Endothelial cell of umbilical vein (primary cell): ENCODE measurements at regions not wholly inside any gene's neighbourhood (a gene's known extent, or its start where the extent isn't known, plus 50 kb on each side); places are given as distances from the start of the nearest gene placed in this dataset.

ENCODE experiments used
- EZH2 ChIP-seq: IDR thresholded peaks from 2 replicates; pipeline ENCODE4 v1.6.1; 2012; ENCODE audit warnings: borderline replicate concordance, low read depth, mild to moderate bottlenecking, moderate library complexity, low read length, inconsistent platforms; ENCODE audit not compliant: severe bottlenecking
- JUN ChIP-seq: IDR thresholded peaks from 2 replicates; pipeline ENCODE4 v1.6.1; 2011; ENCODE audit warnings: borderline replicate concordance, low read depth; ENCODE audit not compliant: insufficient read length, insufficient read depth

DNA sequence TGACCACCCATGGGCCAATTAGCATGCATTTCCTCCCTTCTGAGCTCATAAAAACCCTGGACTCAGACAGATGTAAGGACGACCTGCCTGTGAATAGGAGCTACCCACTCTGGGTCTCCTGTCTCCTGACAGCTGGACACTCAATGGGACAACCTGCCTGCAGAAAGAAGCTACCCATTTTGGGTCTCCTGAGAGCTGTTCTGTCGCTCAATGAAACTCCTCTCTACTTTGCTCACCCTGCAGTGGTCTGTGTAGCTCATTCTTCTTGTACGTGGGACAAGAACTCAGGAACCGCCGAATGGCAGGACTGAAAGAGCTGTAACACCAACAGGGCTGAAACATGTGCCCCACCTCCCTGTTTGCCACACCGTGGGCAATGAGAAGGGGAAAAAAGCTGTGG, 60.3 kb upstream of the DYNC1I2 start:
- no peak for TF ChIP-seq JUN
- no peak for TF ChIP-seq EZH2
